ENCODE measurements at regions not wholly inside any gene's neighbourhood (a gene's known extent, or its start where the extent isn't known, plus 50 kb on each side); places are given as distances from the start of the nearest gene placed in this dataset.

- DNase-seq (ENCODE audit: low read depth): no peak
Measured at GRCh38 chr6:15801912-15802311, 139.1 kb upstream of the DTNBP1 start.

GRCh38 chr6:15800841-15801617 lies 138.2 kb upstream of the DTNBP1 start:
- peak; percentile 11 for DNase-seq (ENCODE audit: low read depth)

- DNase-seq (ENCODE audit: low read depth): no peak
Measured at GRCh38 chr6:15798533-15799255, 135.9 kb upstream of the DTNBP1 start.

GRCh38 chr6:15796844-15797243 lies 134.0 kb upstream of the DTNBP1 start:
- peak; percentile 69 for DNase-seq (ENCODE audit: low read depth)

GRCh38 chr6:15796130-15796771 lies 133.4 kb upstream of the DTNBP1 start:
- DNase-seq (ENCODE audit: low read depth): peak; percentile 48

- DNase-seq (ENCODE audit: low read depth): no peak
Measured at GRCh38 chr6:15793826-15794225, 131.0 kb upstream of the DTNBP1 start.

- DNase-seq (ENCODE audit: low read depth): peak; percentile 93
Measured at GRCh38 chr6:15793288-15793687, 130.5 kb upstream of the DTNBP1 start.

GRCh38 chr6:15792842-15793241 lies 130.0 kb upstream of the DTNBP1 start:
- no peak for DNase-seq (ENCODE audit: low read depth)

GRCh38 chr6:15791448-15792181 lies 128.8 kb upstream of the DTNBP1 start:
- no peak for DNase-seq (ENCODE audit: low read depth)

- no peak for DNase-seq (ENCODE audit: low read depth)
Measured at GRCh38 chr6:15790116-15790515, 127.3 kb upstream of the DTNBP1 start.

- DNase-seq (ENCODE audit: low read depth): no peak
Measured at GRCh38 chr6:15786846-15787245, 124.0 kb upstream of the DTNBP1 start.

- DNase-seq (ENCODE audit: low read depth): no peak
Measured at GRCh38 chr6:15783484-15783883, 120.7 kb upstream of the DTNBP1 start.

GRCh38 chr6:15781890-15782289 lies 119.1 kb upstream of the DTNBP1 start:
- DNase-seq (ENCODE audit: low read depth): no peak

GRCh38 chr6:15781333-15781732 lies 118.5 kb upstream of the DTNBP1 start:
- no peak for DNase-seq (ENCODE audit: low read depth)

- no peak for DNase-seq (ENCODE audit: low read depth)
Measured at GRCh38 chr6:15780437-15780836, 117.6 kb upstream of the DTNBP1 start.

- no peak for DNase-seq (ENCODE audit: low read depth)
Measured at GRCh38 chr6:15779726-15780125, 116.9 kb upstream of the DTNBP1 start.

- DNase-seq (ENCODE audit: low read depth): no peak
Measured at GRCh38 chr6:15776458-15776980, 113.7 kb upstream of the DTNBP1 start.

- DNase-seq (ENCODE audit: low read depth): no peak
Measured at GRCh38 chr6:15775741-15776140, 112.9 kb upstream of the DTNBP1 start.

- no peak for DNase-seq (ENCODE audit: low read depth)
Measured at GRCh38 chr6:15775076-15775634, 112.3 kb upstream of the DTNBP1 start.

- no peak for DNase-seq (ENCODE audit: low read depth)
Measured at GRCh38 chr6:15773806-15774410, 111.1 kb upstream of the DTNBP1 start.
